CD14-positive monocyte (primary cell): ENCODE measurements at regions not wholly inside any gene's neighbourhood (a gene's known extent, or its start where the extent isn't known, plus 50 kb on each side); places are given as distances from the start of the nearest gene placed in this dataset.

Source experiments
- DNase-seq, 3 donors: peaks; one replicate each; pipeline ENCODE4 v3.0.0-alpha.2; 2011 to 2022
- H2AFZ ChIP-seq: 2 replicates; pipeline ENCODE4 v1.6.0; 2012; ENCODE audit warnings: mild to moderate bottlenecking, low read depth, low read length, inconsistent platforms; ENCODE audit not compliant: insufficient read depth, poor library complexity, severe bottlenecking
- H3K27ac ChIP-seq, 2 donors: 1 replicate in 1 of 2; 2 replicates in 1 of 2; pipeline ENCODE4 v1.5.1; 2012 to 2013; ENCODE audit warnings: low read length in 2 of 2, control low read depth in 1 of 2, inconsistent platforms in 1 of 2, low read depth in 1 of 2, mild to moderate bottlenecking in 1 of 2
- H3K27me3 ChIP-seq, 2 donors: one replicate each; pipeline versions ENCODE4 v1.6.0 to v1.6.1; 2011 to 2013; ENCODE audit warnings: low read length in 2 of 2; ENCODE audit not compliant: control insufficient read depth in 2 of 2, insufficient read depth in 2 of 2
- H3K36me3 ChIP-seq, 2 donors: replicated peaks in 1 of 2; 1 replicate in 1 of 2; 2 replicates in 1 of 2; pipeline versions ENCODE4 v1.5.1 to v1.6.1; 2012 to 2013; ENCODE audit warnings: low read length in 2 of 2, control low read depth in 1 of 2, inconsistent platforms in 1 of 2, mild to moderate bottlenecking in 1 of 2; ENCODE audit not compliant: insufficient read depth in 2 of 2, control insufficient read depth in 1 of 2
- H3K4me1 ChIP-seq, 2 donors: 1 replicate in 1 of 2; 2 replicates in 1 of 2; pipeline versions ENCODE4 v1.5.1 to v1.6.1; 2012 to 2013; ENCODE audit warnings: low read length in 2 of 2, control low read depth in 1 of 2, inconsistent platforms in 1 of 2, mild to moderate bottlenecking in 1 of 2, moderate library complexity in 1 of 2; ENCODE audit not compliant: insufficient read depth in 2 of 2, control insufficient read depth in 1 of 2
- H3K4me2 ChIP-seq: replicated peaks from 2 replicates; pipeline ENCODE3; 2012; ENCODE audit warnings: low read length, moderate library complexity, mild to moderate bottlenecking; ENCODE audit not compliant: poor library complexity, severe bottlenecking; ENCODE audit errors: extremely low read depth
- H3K4me3 ChIP-seq, 3 experiments: fragments of 200-600 bp in 1 of 3; sonication (generic) in 1 of 3; replicated peaks in 1 of 3; 1 replicate in 2 of 3; 2 replicates in 1 of 3; pipeline ENCODE4 v1.5.1; 2011 to 2013; ENCODE audit warnings: low read length in 3 of 3, mild to moderate bottlenecking in 3 of 3, control low read depth in 2 of 3, low read depth in 2 of 3, inconsistent platforms in 1 of 3, moderate library complexity in 1 of 3
- H3K79me2 ChIP-seq: 2 replicates; pipeline ENCODE4 v1.6.0; 2012; ENCODE audit warnings: mild to moderate bottlenecking, control low read depth, inconsistent platforms, low read length, moderate library complexity; ENCODE audit not compliant: insufficient read depth
- H3K9ac ChIP-seq: 2 replicates; pipeline ENCODE4 v1.6.0; 2017; ENCODE audit warnings: low read length, mild to moderate bottlenecking; ENCODE audit not compliant: insufficient read depth, poor library complexity, severe bottlenecking
- H3K9me3 ChIP-seq, 2 donors: replicated peaks in 1 of 2; 1 replicate in 1 of 2; 2 replicates in 1 of 2; pipeline versions ENCODE4 v1.5.1 to v1.6.1; 2012 to 2013; ENCODE audit warnings: low read length in 2 of 2, control low read depth in 1 of 2; ENCODE audit not compliant: control insufficient read depth in 1 of 2, insufficient read depth in 1 of 2
- H4K20me1 ChIP-seq: 2 replicates; pipeline ENCODE4 v1.6.0; 2012; ENCODE audit warnings: mild to moderate bottlenecking, low read length, control low read depth, moderate library complexity; ENCODE audit not compliant: insufficient read depth
- H3K27ac Mint-ChIP-seq, 7 donors: one replicate each; pipeline ENCODE4 v1.8.0; 2020; ENCODE audit warnings: mild to moderate bottlenecking in 7 of 7, mixed read lengths in 7 of 7, moderate library complexity in 6 of 7, inconsistent platforms in 2 of 7
- H3K27me3 Mint-ChIP-seq, 3 donors: one replicate each; pipeline ENCODE4 v1.8.0; 2021 to 2022; ENCODE audit warnings: low read depth in 3 of 3, mild to moderate bottlenecking in 3 of 3, mixed read lengths in 3 of 3, moderate library complexity in 3 of 3, inconsistent platforms in 1 of 3
- H3K36me3 Mint-ChIP-seq, 2 donors: one replicate each; pipeline ENCODE4 v1.8.0; 2020; ENCODE audit warnings: mixed read lengths in 2 of 2, inconsistent platforms in 1 of 2, mild to moderate bottlenecking in 1 of 2
- H3K4me1 Mint-ChIP-seq: one replicate; pipeline ENCODE4 v1.8.0; 2020; ENCODE audit warnings: mild to moderate bottlenecking, mixed read lengths
- H3K4me3 Mint-ChIP-seq, 2 donors: one replicate each; pipeline ENCODE4 v1.8.0; 2020; ENCODE audit warnings: mild to moderate bottlenecking in 2 of 2, mixed read lengths in 2 of 2, moderate library complexity in 1 of 2
- H3K9me3 Mint-ChIP-seq, 7 donors: one replicate each; pipeline ENCODE4 v1.8.0; 2020 to 2022; ENCODE audit warnings: mixed read lengths in 7 of 7, mild to moderate bottlenecking in 6 of 7, moderate library complexity in 6 of 7, inconsistent platforms in 2 of 7
- CTCF ChIP-seq: fragments of 200-600 bp; IDR thresholded peaks from one replicate; pipeline ENCODE4 v1.8.0; 2022; ENCODE audit warnings: antibody characterized with exemption, mild to moderate bottlenecking
- WGBS: methylation state at CpG from one replicate; pipeline ENCODE4 v1.1.5; 2013; ENCODE audit warnings: missing lambda C conversion rate; ENCODE audit not compliant: insufficient coverage; 5-methylcytosine and 5-hydroxymethylcytosine counted together
- intact Hi-C, 2 donors: fragments of 100-400 bp; cut with micrococcal nuclease; formaldehyde crosslinking; loops; one replicate each; pipeline versions ENCODE4 v1.15.0 to v1.15.1; 2023

GRCh38 chr2:176732780-176733179 is 463.5 kb downstream of the MTX2 start:
- Histone ChIP-seq H3K4me1 (no peaks in the 10 kb centered on the region), H3K9ac (no peak overlapping the region), H3K9me3 (no peaks in the 10 kb centered on the region), H2AFZ (no peak overlapping the region), H3K36me3 (no peaks in the 10 kb centered on the region), H3K4me3 (no peak overlapping the region), H3K27me3 (no peaks in the 10 kb centered on the region), H4K20me1 (no peaks in the 10 kb centered on the region), H3K27ac (no peak overlapping the region), H3K79me2 (no peaks in the 10 kb centered on the region), H3K4me2 (no peak overlapping the region)
- no peak for DNase-seq
- Mint-ChIP-seq H3K36me3 (no peaks in the 10 kb centered on the region), H3K4me1 (no peaks in the 10 kb centered on the region), H3K4me3 (no peak overlapping the region), H3K9me3 (peaks cover 0 to 3% (median 2%) of the 10 kb centered on the region in 7 donors), H3K27me3 (peaks cover 0 to 4% (median 3%) of the 10 kb centered on the region in 3 donors), H3K27ac (no peak overlapping the region)
- TF ChIP-seq CTCF, result no peak
- intact Hi-C loops, result no loop called here
- WGBS, result no CpG with 5 or more reads among the region's 1 CpG

GRCh38 chr2:176733698-176734430 is 464.6 kb downstream of the MTX2 start:
- no peak overlapping the region for H3K9ac ChIP-seq
- H3K9me3 ChIP-seq, result no peaks in the 10 kb centered on the region
- H3K36me3 ChIP-seq, result no peaks in the 10 kb centered on the region
- TF ChIP-seq CTCF, result no peak
- intact Hi-C loops, result no loop called here
- Mint-ChIP-seq H3K4me3 (no peak overlapping the region), H3K4me1 (no peaks in the 10 kb centered on the region), H3K27ac (no peak overlapping the region), H3K9me3 (peaks cover 0 to 6% (median 2%) of the 10 kb centered on the region in 7 donors), H3K36me3 (no peaks in the 10 kb centered on the region), H3K27me3 (peaks cover 0 to 3% (median 3%) of the 10 kb centered on the region in 3 donors)
- no peaks in the 10 kb centered on the region for H4K20me1 ChIP-seq
- H3K27me3 ChIP-seq, result no peaks in the 10 kb centered on the region
- H3K27ac ChIP-seq, result no peak overlapping the region
- DNase-seq, result no peak
- WGBS, result no CpG with 5 or more reads among the region's 3 CpGs
- no peak overlapping the region for H3K4me2 ChIP-seq
- H3K4me1 ChIP-seq, result no peaks in the 10 kb centered on the region
- H2AFZ ChIP-seq, result no peak overlapping the region
- no peaks in the 10 kb centered on the region for H3K79me2 ChIP-seq
- H3K4me3 ChIP-seq, result no peak overlapping the region
